A204.1 (cell line): ENCODE measurements at regions not wholly inside any gene's neighbourhood (a gene's known extent, or its start where the extent isn't known, plus 50 kb on each side); places are given as distances from the start of the nearest gene placed in this dataset.

Experiments used
- FAIRE-seq: peaks from 2 replicates; lab custom pipeline; 2012; peaks lifted over from hg19 to GRCh38; lab: Jason Lieb, UNC

- FAIRE-seq = no peak
These were observed 136.7 kb downstream of the KDR start for GRCh38 chr4:54988655-54989054.

GRCh38 chr4:54986095-54986846, 139.1 kb downstream of the KDR start:
- no peak for FAIRE-seq

GRCh38 chr4:54976682-54977081, 148.7 kb downstream of the KDR start:
- FAIRE-seq = no peak

- no peak for FAIRE-seq
These were observed 149.4 kb downstream of the KDR start for GRCh38 chr4:54976031-54976430.

- FAIRE-seq = no peak
These were observed 151.6 kb downstream of the KDR start for GRCh38 chr4:54973784-54974183.

- FAIRE-seq = peak; percentile 85
These were observed 153.9 kb downstream of the KDR start for GRCh38 chr4:54971474-54971950.

GRCh38 chr4:54967289-54967688, 158.1 kb downstream of the KDR start:
- FAIRE-seq = no peak

- no peak for FAIRE-seq
These were observed 163.9 kb downstream of the KDR start for GRCh38 chr4:54961357-54961975.

GRCh38 chr4:54959651-54960116, 165.7 kb downstream of the KDR start:
- FAIRE-seq = no peak

- FAIRE-seq = no peak
These were observed 166.3 kb downstream of the KDR start for GRCh38 chr4:54959131-54959530.

- FAIRE-seq = no peak
These were observed 167.2 kb downstream of the KDR start for GRCh38 chr4:54958236-54958635.

- FAIRE-seq = no peak
These were observed 170.6 kb downstream of the KDR start for GRCh38 chr4:54954656-54955388.

- no peak for FAIRE-seq
These were observed 178.7 kb downstream of the KDR start for GRCh38 chr4:54946741-54947140.

- no peak for FAIRE-seq
These were observed 179.6 kb downstream of the KDR start for GRCh38 chr4:54945838-54946237.

- FAIRE-seq = no peak
These were observed 182.7 kb downstream of the KDR start for GRCh38 chr4:54942721-54943120.

- FAIRE-seq = no peak
These were observed 183.3 kb downstream of the KDR start for GRCh38 chr4:54941994-54942552.

- no peak for FAIRE-seq
These were observed 184.2 kb downstream of the KDR start for GRCh38 chr4:54940996-54941865.

GRCh38 chr4:54937501-54937900, 187.9 kb downstream of the KDR start:
- FAIRE-seq = no peak

- FAIRE-seq = no peak
These were observed 191.8 kb downstream of the KDR start for GRCh38 chr4:54933579-54933978.

- FAIRE-seq = no peak
These were observed 195.2 kb downstream of the KDR start for GRCh38 chr4:54930226-54930625.

GRCh38 chr4:54929459-54929858, 195.9 kb downstream of the KDR start:
- no peak for FAIRE-seq

- FAIRE-seq = no peak
These were observed 200.5 kb downstream of the KDR start for GRCh38 chr4:54924891-54925290.
